SJSA1 (cell line): ENCODE measurements at regions not wholly inside any gene's neighbourhood (a gene's known extent, or its start where the extent isn't known, plus 50 kb on each side); places are given as distances from the start of the nearest gene placed in this dataset.

ENCODE experiments used
- DNase-seq, 2 experiments: peaks; one replicate each; pipeline ENCODE4 v3.0.0-alpha.2; 2015 to 2020; ENCODE audit warnings: low spot score in 2 of 2, low read depth in 1 of 2
- H3K27ac ChIP-seq: fragments of 250-450 bp; sonication (Bioruptor Pico); 2 replicates; pipeline ENCODE4 v1.5.1; 2020; ENCODE audit warnings: mild to moderate bottlenecking, moderate library complexity
- H3K27me3 ChIP-seq: fragments of 250-450 bp; sonication (Bioruptor Pico); replicated peaks from 2 replicates; pipeline ENCODE4 v1.5.1; 2020; ENCODE audit warnings: mild to moderate bottlenecking, moderate library complexity
- H3K36me3 ChIP-seq: fragments of 250-450 bp; sonication (Bioruptor Pico); 2 replicates; pipeline ENCODE4 v1.5.1; 2020; ENCODE audit warnings: mild to moderate bottlenecking
- H3K4me1 ChIP-seq: fragments of 250-450 bp; sonication (Bioruptor Pico); replicated peaks from 2 replicates; pipeline ENCODE4 v1.6.1; 2021; ENCODE audit warnings: mild to moderate bottlenecking
- H3K4me3 ChIP-seq: fragments of 250-450 bp; sonication (Bioruptor Pico); 2 replicates; pipeline ENCODE4 v1.5.1; 2020; ENCODE audit warnings: mild to moderate bottlenecking
- H3K9me3 ChIP-seq: fragments of 250-450 bp; sonication (Bioruptor Pico); replicated peaks from 2 replicates; pipeline ENCODE4 v1.5.1; 2020; ENCODE audit warnings: mild to moderate bottlenecking

DNA sequence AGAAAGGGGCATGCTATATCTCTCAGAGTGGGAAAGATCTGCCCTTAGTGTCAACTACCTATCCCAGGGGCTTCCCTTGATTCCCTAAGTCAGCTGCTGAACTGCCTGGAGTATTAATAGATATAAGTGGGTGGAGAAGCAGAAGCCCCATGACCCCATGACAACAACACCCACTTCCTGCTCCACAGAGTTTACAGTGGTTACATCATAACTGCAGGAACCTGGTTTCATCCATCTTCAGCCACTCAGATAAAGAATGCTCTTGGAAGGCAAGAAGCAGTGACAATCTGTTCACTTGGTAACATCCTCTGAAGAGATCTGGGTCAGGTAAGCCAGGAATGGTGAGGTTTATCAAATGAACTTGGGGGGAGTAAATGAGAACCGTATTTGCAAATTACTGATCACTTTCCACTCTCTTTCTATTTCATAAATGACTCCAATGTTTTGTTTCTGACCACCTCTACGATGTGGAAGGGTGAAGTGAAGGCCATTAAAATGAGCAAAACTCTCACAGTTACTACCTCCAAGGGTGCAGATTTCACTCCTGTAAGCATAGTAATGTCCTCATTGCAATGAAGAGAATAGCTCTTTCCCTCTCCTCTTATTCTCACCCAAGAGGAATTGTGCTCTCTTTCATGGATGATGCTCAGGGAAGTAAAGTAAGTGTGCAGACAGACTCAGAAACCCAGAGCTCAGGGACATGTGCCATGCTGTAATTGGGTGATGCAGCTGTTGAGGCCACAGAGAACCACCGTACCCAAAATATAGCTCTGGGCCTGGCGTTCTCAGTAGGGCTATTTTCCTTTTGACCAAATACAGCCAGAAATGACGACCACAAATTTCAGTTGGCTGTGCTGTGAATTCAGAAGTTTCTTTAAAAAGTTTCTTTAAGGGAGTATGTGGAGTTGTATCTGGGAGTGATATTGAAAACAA, 192.8 kb upstream of the APCDD1 start:
- Histone ChIP-seq H3K36me3 (no peaks in the 10 kb centered on the region), H3K9me3 (no peaks in the 10 kb centered on the region), H3K27ac (no peak overlapping the region), H3K4me1 (no peaks in the 10 kb centered on the region), H3K4me3 (no peak overlapping the region), H3K27me3 (no peaks in the 10 kb centered on the region)
- no peak for DNase-seq

DNA sequence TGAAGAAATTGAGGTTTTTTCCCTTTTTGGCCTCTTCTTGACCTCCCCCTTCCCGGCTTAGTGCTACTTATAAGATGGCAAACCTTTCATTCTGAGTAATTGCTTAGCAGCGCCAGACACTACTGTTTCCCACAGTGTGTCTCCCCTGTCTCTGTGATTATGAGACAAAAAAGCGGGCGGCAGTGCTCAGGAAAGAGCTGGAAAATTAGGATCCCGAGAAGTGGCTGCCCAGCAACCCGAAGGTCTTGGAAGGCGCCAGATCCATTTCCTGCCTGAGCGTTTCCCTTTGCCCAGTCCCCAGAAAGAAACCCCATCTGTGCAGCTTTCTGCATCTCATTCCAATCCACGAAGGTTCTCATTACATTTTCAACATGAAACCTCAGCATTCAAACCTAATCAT, 191.9 kb upstream of the APCDD1 start:
- H3K36me3 ChIP-seq, result no peaks in the 10 kb centered on the region
- H3K4me1 ChIP-seq, result no peaks in the 10 kb centered on the region
- H3K9me3 ChIP-seq, result no peaks in the 10 kb centered on the region
- no peaks in the 10 kb centered on the region for H3K27me3 ChIP-seq
- H3K27ac ChIP-seq, result no peak overlapping the region
- DNase-seq, result no peak
- H3K4me3 ChIP-seq, result no peak overlapping the region

DNA sequence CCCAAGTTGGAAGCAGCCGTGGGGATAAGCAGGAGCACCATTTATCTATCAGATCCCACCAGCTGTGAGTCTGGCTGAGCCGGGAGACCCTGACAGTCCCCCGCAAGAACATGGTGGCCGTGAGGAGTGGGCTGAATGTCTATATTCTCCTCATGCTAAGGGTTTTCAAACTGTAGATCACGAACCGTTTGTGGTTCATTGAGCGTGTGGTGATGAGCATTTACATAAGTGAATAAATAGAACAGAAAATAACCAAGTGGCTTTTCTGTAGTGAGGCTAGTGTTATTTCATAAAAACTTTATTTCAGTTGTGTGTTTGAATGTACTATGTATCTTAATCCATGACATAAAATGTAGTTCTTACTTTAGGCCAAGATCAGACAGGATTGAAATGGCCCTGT, 190.2 kb upstream of the APCDD1 start:
- H3K4me3 ChIP-seq, result no peak overlapping the region
- no peaks in the 10 kb centered on the region for H3K36me3 ChIP-seq
- no peak overlapping the region for H3K27ac ChIP-seq
- H3K4me1 ChIP-seq, result no peaks in the 10 kb centered on the region
- H3K27me3 ChIP-seq, result no peaks in the 10 kb centered on the region
- H3K9me3 ChIP-seq, result no peaks in the 10 kb centered on the region
- DNase-seq, result no peak

DNA sequence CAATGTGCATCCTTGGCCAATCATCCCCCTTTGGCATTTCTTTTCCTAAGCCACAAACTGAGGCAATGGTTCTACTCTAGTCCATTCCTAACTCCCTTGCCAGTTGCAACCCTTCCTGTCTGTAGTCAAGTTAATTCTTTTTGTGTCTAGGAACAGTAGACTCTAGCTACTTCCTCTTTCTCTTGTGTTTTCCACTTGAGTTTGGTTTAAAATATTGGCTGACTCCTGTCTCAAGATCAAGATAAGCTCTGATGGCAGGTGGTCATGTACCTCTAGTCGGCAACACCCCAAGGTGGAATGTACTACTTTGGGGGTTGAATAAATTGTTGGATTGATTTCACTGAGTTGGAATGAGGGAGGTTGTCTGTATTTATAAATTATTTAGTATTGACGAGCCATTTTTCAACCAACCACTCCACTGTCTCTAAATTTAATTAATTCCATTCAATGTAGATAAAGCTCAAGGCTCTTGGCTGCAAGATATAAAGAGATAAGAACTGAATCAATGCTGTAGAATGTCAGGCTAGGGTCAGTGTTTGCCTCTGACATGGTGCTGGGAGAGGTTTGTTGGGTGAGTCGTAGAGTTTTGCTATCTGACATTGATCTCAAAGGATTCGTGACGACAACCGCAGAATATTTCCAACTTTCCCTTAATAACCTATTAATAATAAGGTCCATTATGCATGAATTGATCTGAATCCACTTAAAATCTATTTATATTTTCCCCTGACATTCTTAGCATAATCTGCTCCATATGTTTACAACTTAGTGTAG, 188.7 kb upstream of the APCDD1 start:
- Histone ChIP-seq H3K27ac (no peak overlapping the region), H3K4me1 (no peaks in the 10 kb centered on the region), H3K36me3 (no peaks in the 10 kb centered on the region), H3K27me3 (no peaks in the 10 kb centered on the region), H3K4me3 (no peak overlapping the region), H3K9me3 (no peaks in the 10 kb centered on the region)
- no peak for DNase-seq

DNA sequence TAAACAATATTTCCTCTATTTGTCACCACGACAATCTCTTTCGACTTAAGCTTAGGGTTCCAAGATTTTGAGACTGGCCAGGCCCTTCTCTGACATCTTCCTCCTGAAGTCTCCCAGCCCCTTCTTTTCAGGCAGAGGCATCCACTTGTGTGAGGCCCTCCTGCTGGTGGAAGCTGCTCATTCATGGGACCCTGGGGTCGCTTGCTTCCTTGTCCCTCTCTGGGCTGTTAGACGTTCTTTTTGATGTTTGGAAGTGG, 188.2 kb upstream of the APCDD1 start:
- Histone ChIP-seq H3K27me3 (no peaks in the 10 kb centered on the region), H3K27ac (no peak overlapping the region), H3K36me3 (no peaks in the 10 kb centered on the region), H3K9me3 (no peaks in the 10 kb centered on the region), H3K4me1 (no peaks in the 10 kb centered on the region), H3K4me3 (no peak overlapping the region)
- DNase-seq, result no peak

DNA sequence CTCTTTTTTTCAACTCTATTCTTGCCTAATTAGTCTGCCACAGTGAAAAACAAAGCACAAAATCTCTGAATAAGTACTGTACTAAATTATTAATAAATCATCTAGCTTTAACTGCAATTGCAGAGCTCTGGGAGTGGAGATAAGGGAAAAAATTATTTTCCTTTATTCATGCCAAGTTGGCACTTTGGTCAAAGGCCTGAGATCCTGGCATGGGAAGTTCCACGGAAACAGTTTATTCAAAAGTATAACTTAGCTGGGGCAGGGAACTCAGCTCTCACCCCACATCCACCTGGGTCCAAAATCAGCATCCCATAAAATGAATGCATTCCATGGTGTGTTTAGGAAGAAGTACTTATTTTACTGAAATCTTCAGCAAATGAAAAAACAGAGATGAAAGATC, 185.2 kb upstream of the APCDD1 start:
- H3K36me3 ChIP-seq, result no peaks in the 10 kb centered on the region
- no peak overlapping the region for H3K27ac ChIP-seq
- DNase-seq, result no peak
- no peak overlapping the region for H3K4me3 ChIP-seq
- no peaks in the 10 kb centered on the region for H3K27me3 ChIP-seq
- no peaks in the 10 kb centered on the region for H3K9me3 ChIP-seq
- H3K4me1 ChIP-seq, result no peaks in the 10 kb centered on the region

DNA sequence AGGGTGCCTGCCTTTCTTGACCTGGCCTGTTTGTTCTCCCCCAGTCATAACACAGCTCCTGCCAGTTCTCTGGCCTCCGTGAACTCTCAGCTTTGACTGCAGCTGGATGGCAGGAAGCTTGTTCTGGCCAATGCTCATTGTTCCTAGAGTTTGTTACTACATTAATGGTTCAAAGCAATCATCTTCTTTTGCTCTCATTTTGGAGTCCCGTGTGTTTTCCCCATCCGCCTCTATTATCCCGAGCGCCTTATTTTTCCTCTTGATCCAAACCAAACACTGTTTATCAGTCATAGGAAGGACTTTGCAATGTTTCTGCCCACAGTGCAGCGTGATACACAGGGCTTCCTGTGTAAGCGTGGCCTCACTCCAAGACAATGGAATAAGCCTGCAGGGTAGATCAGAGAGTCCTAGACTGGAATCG, 184.3 kb upstream of the APCDD1 start:
- Histone ChIP-seq H3K27ac (no peak overlapping the region), H3K36me3 (no peaks in the 10 kb centered on the region), H3K9me3 (no peaks in the 10 kb centered on the region), H3K4me1 (no peaks in the 10 kb centered on the region), H3K4me3 (no peak overlapping the region), H3K27me3 (peaks cover 1% of the 10 kb centered on the region)
- no peak for DNase-seq

DNA sequence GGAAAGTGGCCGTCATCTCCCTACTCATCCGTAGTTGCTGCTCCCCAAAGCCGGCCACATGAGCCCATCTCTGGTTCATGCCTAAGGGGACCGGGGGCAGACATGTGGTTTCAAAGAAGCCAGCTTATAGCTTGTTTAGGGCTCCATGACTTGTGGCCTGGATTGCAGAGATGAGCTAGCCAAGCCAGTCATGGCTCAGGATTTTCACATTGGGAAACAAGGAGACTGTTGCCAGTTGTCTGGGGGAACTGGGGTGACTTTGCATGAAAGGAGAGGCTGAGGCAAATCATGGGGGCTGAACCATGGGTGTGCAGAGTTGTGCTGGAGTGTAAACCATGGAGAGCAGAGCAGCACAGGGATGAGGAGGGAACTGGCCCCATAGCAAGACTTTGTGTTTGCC, 183.0 kb upstream of the APCDD1 start:
- H3K4me3 ChIP-seq, result no peak overlapping the region
- peaks cover 3% of the 10 kb centered on the region for H3K27me3 ChIP-seq
- no peak overlapping the region for H3K27ac ChIP-seq
- no peaks in the 10 kb centered on the region for H3K9me3 ChIP-seq
- no peaks in the 10 kb centered on the region for H3K4me1 ChIP-seq
- DNase-seq, result no peak
- H3K36me3 ChIP-seq, result no peaks in the 10 kb centered on the region

DNA sequence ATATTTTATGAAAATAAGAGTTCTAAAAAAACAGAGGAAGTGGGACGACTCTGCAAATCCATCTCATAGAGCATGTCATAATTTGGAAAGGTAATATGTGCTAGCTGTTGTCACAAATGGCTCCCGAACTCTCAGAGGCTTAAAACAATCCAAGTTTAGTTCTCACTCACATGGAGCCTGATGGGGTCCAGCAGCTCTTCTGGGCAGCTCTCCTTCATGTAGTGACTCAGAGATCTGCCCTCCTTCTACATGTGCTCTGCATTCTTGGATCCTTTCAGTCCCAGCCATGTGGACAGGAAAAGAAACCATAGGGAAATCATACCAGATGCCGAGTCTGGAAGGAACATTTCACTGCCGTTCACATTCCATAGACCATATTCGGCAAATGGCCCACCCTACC, 180.1 kb upstream of the APCDD1 start:
- DNase-seq, result no peak

DNA sequence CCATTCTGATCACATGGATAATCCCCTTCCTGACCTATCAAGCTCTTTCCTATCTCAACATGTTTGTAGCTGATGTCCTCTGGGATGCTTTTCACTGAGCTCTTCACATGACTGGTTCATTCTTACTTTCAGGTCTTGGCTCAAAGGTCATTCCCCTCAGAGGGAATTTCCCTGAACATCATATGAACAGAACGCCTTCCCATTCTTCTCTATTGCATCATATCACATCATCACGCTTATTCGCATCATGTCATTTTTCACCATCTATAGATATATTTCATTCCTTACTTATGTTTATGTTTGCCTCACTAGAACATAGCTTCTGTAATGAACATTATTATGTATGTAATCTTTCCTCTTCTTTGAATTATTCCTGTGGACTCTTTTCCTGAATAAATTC, 178.9 kb upstream of the APCDD1 start:
- Histone ChIP-seq H3K4me3 (no peak overlapping the region), H3K4me1 (no peaks in the 10 kb centered on the region), H3K27me3 (peaks cover 14% of the 10 kb centered on the region), H3K9me3 (no peaks in the 10 kb centered on the region), H3K36me3 (no peaks in the 10 kb centered on the region), H3K27ac (no peak overlapping the region)
- no peak for DNase-seq

More for the DNA sequence above, 180.1 kb upstream of the APCDD1 start:
- no peak overlapping the region for H3K4me3 ChIP-seq
- no peaks in the 10 kb centered on the region for H3K9me3 ChIP-seq
- no peaks in the 10 kb centered on the region for H3K36me3 ChIP-seq
- no peak overlapping the region for H3K27ac ChIP-seq
- H3K4me1 ChIP-seq, result no peaks in the 10 kb centered on the region
- peaks cover 8% of the 10 kb centered on the region for H3K27me3 ChIP-seq

DNA sequence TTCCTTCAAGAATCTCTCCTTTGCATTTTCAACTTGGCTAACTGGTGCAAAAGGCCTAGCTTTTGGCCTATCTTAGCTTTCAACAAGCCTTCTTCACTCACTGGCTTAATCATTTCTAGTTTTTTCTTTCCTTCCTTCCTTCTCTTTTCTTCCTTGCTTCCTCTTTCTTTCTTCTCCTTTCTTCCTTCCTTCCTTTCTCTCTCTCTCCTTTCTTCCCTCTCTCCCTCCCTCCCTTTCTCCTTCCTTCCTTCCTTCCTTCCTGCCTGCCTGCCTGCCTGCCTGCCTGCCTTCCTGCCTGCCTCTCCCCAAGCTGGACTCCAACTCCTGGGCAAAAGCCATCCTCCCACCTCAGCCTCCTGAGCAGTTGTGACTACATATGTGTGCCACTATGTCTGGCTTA, 176.2 kb upstream of the APCDD1 start:
- H3K27ac ChIP-seq, result no peak overlapping the region
- DNase-seq, result no peak
- no peak overlapping the region for H3K4me3 ChIP-seq
- peaks cover 17% of the 10 kb centered on the region for H3K27me3 ChIP-seq
- no peaks in the 10 kb centered on the region for H3K36me3 ChIP-seq
- H3K9me3 ChIP-seq, result no peaks in the 10 kb centered on the region
- no peaks in the 10 kb centered on the region for H3K4me1 ChIP-seq

DNA sequence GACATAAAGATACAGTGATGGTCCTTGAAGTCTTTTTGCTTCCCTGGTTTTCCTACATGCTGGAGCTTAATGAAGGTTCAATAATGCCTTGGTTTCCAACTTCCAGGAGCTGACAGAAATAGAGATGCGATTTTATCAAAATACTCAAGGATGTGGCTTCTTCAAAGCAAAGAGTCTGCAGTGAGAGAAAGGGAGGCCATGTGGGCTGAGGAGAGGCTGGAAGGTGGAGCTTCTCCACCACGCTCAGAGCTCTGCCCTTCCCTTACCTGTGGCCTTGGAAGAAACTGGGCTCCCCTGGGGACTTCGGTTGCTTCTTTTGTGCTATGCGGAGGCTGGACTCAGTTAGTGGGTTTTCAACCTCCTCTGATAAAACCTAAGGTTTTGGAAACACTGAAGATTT, 175.0 kb upstream of the APCDD1 start:
- no peaks in the 10 kb centered on the region for H3K4me1 ChIP-seq
- no peak overlapping the region for H3K4me3 ChIP-seq
- H3K36me3 ChIP-seq, result no peaks in the 10 kb centered on the region
- H3K9me3 ChIP-seq, result no peaks in the 10 kb centered on the region
- H3K27ac ChIP-seq, result no peak overlapping the region
- DNase-seq, result no peak
- peaks cover 17% of the 10 kb centered on the region for H3K27me3 ChIP-seq

DNA sequence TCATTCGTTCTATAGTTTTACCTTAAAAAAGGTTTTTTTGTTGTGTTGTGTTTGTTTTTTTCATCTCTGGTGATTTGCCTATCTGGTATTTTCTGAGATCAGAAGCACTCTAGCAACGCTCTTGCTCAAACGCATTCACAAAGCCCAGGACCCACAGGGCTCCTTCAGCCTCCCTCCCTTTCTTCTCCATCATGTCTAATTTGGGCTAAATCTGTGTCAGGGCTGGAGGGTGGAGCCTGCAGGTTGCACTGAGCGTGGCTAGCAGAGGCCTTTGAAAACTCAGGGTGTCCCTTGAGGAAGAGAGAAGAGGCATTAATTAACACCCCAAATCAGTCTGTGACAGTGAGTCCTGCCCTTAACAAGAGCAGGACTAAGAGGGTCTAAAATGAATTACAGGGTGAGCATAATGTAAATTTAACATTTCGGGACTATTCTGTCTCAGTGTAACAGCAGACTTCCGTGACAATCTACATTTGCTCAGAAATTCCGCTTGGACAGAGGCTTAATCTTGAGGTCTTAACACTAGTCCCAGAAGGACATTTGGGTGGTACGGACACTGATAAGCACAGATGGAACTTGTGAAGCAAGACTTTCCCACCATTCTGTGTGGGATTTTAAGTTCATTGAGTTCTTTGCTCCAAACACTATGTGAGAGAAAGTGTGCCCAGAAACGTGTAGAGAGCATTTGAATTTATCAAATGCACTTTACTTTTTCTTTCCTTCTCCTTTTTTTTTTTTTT, 174.4 kb upstream of the APCDD1 start:
- no peak overlapping the region for H3K27ac ChIP-seq
- H3K9me3 ChIP-seq, result no peaks in the 10 kb centered on the region
- H3K27me3 ChIP-seq, result peaks cover 17% of the 10 kb centered on the region
- H3K4me1 ChIP-seq, result no peaks in the 10 kb centered on the region
- H3K36me3 ChIP-seq, result no peaks in the 10 kb centered on the region
- no peak for DNase-seq
- H3K4me3 ChIP-seq, result no peak overlapping the region
